ENCODE measurements at regions not wholly inside any gene's neighbourhood (a gene's known extent, or its start where the extent isn't known, plus 50 kb on each side); places are given as distances from the start of the nearest gene placed in this dataset.
A peak's percentile ranks its signal among the peaks of the same experiment; 100 is the strongest.

DNA sequence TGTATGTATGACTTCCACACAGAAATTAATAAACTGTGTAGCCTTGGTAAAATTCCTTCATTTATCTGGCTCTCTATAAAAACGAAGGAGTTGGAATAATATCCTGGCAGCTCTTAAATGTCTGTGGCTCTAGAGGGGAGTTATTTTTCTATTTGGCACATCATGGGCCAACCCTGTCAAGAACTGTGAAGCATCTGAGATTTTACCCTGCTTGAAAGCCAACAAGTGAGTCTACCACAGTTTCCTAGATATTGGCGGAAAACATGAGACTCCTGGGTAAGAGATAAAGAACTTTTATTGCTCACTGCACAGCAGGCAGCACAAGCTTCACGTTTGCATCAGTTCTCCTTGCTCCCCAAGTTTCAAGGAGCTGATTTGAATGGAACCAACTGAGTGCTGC is 346.7 kb upstream of the CYRIA start:
- no peak for DNase-seq (ENCODE audit: low read depth)
- no peak overlapping the region for H3K4me3 ChIP-seq (ENCODE audit: low read length)

GRCh38 chr2:17010104-17010503 is 344.5 kb upstream of the CYRIA start:
- no peak for TF ChIP-seq CTCF (IDR thresholded peaks at IDR 0.05; ENCODE audit: insufficient read depth, low read depth, low read length, missing control alignments)
- no peak overlapping the region for H3K4me3 ChIP-seq (ENCODE audit: low read length)
- DNase-seq (ENCODE audit: low read depth): no peak

More for the DNA sequence above, 346.7 kb upstream of the CYRIA start:
- no peak for TF ChIP-seq CTCF (IDR thresholded peaks at IDR 0.05; ENCODE audit: insufficient read depth, low read depth, low read length, missing control alignments)

DNA sequence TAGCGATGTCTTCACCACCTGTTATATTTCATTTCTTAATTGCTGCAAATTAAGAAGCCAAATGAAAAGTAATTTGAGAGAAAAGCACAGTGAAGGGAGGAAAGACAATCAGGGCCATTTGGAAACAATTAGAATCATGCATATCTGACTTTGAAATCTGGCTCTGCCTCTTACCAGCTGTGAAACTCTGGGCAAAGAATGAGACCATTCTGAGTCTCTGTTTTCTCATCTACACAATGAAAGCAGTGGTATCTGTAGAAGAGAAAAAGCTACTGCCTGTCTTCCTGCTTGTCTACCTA is 334.5 kb upstream of the CYRIA start:
- H3K4me3 ChIP-seq (ENCODE audit: low read length): no peak overlapping the region
- TF ChIP-seq CTCF (IDR thresholded peaks at IDR 0.05; ENCODE audit: insufficient read depth, low read depth, low read length, missing control alignments): no peak
- no peak for DNase-seq (ENCODE audit: low read depth)

- no peak for TF ChIP-seq CTCF (IDR thresholded peaks at IDR 0.05; ENCODE audit: insufficient read depth, low read depth, low read length, missing control alignments)
- no peak for DNase-seq (ENCODE audit: low read depth)
- no peak overlapping the region for H3K4me3 ChIP-seq (ENCODE audit: low read length)
These were observed 333.9 kb upstream of the CYRIA start for GRCh38 chr2:16999347-17000183.

DNA sequence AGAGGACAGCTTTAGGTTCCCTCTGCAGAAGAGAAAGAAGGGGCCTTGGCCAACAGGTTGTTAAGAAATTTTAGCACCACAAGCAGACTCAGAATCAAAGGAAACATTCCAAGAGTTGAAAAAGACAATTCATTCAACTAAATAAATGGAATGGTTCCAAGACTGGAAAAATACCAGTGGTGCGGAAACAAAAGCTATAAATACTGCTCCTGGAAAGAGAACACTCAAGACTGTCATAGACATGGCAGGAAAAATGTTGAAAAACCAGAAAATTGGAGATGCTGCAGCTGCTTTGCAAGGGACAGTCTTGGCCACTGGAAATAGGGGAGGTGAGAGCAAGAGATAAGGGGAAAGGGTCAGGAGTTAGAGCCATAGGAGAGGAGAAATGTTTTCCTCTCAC is 312.7 kb upstream of the CYRIA start:
- no peak for TF ChIP-seq CTCF (IDR thresholded peaks at IDR 0.05; ENCODE audit: insufficient read depth, low read depth, low read length, missing control alignments)
- no peak overlapping the region for H3K4me3 ChIP-seq (ENCODE audit: low read length)
- no peak for DNase-seq (ENCODE audit: low read depth)

DNA sequence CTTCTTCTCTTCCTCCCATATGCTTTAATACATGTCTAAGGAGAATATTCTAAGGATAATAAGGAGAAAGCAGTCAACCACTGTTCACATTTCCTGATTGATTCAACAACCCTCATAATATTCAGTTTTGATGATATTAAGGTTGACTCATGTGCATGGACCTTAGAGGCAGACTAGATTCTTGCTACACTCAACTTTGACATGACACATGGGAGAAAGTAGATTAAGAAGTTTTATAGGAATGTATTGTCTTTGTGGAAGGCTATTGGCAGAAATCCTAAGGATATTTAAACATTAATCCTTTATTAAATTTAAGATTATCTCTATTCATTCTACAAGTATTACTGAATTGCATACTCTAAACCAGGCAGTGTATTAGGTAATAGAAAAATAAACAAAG is 309.1 kb upstream of the CYRIA start:
- H3K4me3 ChIP-seq (ENCODE audit: low read length): no peak overlapping the region
- peak; percentile 18 for DNase-seq (ENCODE audit: low read depth)
- no peak for TF ChIP-seq CTCF (IDR thresholded peaks at IDR 0.05; ENCODE audit: insufficient read depth, low read depth, low read length, missing control alignments)
